ENCODE measurements at regions not wholly inside any gene's neighbourhood (a gene's known extent, or its start where the extent isn't known, plus 50 kb on each side); places are given as distances from the start of the nearest gene placed in this dataset.

DNA sequence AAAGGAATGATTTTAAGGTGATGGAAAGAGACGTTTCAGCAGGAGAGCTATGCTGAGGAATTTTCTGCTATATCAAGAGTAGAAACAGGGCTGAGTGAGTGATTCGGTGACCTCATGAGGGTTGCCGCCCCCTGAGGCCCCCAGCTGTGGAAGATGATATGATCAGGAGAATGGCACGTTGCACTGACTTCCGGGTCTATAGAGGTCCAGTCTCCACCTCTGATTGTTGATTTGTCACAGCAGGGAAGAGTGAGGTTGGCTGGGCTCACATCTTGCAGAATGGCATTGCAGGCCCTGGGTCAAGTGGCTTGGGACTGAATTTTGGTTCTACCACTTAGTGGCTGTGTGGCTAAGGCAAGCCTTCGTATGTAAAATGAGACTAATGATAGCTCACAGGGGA lies 205.1 kb downstream of the SNX19 start:
- no peak for DNase-seq (ENCODE audit: low spot score)

DNA sequence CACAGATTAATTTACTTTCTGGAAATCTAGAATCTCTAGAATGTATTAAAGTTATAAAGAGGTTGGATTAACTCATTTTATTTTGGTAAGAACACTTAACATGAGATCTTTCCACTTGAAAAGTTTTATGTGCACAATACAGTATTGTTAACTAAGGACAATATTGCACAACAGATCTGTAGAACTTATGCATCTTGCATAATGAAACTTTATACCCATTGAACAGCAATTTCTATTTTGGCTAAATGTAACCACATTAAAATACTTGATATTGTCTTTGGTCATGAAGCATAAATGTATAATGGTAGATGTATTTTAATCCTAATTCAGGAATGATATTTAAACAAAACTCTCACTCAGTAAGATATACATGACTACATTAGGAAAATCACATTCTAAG lies 203.8 kb downstream of the SNX19 start:
- no peak for DNase-seq (ENCODE audit: low spot score)

DNA sequence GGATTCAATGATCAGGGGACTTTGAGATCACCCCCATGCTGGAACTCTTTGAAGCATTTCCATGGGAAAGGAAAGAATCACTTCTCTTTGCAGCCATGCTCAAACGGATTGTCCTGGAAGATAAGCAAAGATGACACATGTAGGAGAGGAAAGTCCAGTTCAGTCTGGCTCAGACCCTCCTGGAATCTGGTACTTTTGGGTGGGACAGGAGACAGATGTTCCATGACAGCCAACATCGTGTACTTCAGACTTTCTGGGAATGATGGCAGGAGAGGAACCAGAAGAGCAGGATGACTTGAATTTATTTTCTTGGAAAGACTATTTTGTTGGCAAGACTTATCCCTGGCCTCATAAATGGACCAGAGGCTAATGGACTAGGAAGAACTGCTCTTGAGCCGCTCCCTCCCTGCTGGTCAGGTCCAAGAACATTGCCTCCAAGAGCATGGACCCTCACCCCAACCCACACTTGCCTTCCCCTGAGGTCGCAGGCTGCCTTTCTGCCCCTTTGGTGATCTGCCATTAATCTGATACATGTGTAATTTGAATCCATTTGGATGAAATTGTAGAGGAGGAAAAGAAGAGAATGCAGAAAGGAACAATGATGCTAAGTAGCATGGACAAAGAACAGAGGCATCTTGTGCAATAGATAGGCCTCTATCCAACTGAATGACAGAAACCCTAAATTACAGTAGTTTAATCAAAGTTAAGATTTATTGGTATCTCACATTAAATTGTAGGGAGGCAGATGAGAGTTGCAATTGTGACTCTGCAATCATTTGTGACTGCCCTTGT lies 201.0 kb downstream of the SNX19 start:
- DNase-seq (ENCODE audit: low spot score) = no peak

DNA sequence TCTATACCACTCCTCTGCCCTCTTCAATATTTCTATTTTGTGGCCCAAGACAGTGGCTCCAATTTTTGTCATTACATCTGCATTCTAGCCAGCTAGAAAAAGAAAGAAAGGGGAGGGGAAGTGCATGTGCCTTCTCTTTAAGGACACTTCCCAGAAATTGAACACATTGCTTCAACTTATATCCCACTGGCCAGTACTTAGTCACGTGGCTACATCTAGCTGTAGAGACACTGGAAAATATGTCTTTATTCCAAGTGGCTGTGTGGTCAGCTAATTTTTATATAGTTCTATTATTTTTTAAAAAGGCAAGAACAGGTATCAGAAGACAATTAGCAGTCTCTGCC lies 200.4 kb downstream of the SNX19 start:
- DNase-seq (ENCODE audit: low spot score) = no peak

DNA sequence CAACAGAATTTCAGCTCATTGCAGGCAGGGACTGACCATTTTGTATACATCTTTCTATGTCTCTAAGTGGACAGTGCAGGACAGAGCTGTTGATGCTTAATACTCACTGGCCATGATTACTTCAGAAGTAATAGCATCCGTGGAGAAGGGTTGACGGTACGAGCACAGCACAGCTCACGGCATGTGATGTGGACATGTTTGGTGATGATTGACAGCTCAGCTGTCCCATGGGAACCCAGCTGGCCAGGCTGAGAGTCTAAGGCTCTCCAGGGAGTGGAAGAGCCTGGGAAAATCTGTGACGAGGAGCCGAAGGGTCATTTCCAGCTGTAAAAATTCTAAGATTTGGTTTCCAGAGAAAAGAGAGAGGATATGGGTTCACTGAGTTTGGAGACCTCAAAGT lies 198.2 kb downstream of the SNX19 start:
- DNase-seq (ENCODE audit: low spot score) = no peak

DNA sequence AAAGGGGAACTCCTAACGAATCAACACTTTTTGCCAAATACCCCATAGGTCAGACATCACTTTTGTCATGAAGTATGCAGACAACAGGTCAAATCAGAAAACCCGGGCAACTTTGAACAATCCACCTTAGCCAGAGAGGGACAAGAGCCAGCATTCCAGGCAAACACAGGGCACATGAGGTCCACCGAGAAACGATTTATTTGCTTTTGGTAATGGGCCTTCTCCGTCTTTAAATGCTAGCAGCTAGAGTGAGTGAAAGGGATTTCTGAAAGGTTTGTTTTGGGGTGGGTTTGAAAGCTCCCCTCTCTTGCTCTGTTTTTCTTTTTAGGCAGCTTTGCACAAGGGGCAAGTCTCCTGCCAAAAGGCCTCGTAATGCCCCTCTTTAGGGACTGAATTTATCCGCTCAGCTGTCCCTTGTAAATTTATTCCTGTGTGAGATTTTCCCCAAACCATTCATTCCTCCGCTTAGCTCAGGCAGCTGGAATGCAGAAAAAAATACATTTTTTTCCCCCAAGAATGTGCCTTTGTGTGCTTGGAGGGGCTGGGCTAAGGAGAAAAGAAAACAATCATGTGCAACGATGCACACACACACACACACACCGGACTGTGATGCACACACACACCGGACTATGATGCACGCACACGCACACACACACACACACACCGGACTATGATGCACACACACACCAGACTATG lies 196.9 kb downstream of the SNX19 start:
- DNase-seq (ENCODE audit: low spot score) = no peak

DNA sequence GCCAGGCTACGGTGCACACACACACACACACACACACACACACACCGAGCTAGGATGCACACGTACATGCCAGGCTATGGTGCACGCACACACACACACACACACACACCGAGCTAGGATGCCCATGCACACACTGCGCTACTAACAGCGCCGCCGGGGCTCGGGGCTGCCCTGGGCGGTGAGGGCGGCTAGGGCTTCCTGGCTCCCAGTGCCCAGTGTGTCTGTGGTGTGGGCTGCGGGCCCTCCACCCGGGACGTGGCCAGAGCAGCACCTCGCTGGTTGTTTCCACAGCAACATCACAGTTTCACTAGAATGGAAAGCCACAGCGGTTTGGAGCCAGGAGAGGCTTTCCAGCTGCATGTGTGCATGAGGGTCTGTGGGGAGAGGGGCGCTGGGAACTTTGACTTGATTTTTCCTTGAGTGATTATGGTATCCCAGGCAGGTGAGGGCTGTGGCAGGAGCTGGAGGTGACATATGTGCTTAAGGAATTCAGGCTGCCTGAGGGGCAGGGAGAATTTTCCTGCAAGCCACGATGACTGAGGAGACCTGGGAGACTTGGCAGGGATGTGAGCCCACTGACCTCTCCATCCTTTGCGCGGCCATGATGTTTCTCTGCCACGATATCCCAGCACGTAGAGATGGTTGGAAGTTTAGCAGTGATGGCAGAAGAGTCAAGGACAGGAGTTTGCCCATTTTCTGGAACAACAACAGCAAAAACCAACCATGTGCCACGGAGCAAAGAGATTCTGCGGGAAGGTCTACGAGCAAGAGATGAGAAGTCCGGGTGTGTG lies 195.9 kb downstream of the SNX19 start:
- no peak for DNase-seq (ENCODE audit: low spot score)

DNA sequence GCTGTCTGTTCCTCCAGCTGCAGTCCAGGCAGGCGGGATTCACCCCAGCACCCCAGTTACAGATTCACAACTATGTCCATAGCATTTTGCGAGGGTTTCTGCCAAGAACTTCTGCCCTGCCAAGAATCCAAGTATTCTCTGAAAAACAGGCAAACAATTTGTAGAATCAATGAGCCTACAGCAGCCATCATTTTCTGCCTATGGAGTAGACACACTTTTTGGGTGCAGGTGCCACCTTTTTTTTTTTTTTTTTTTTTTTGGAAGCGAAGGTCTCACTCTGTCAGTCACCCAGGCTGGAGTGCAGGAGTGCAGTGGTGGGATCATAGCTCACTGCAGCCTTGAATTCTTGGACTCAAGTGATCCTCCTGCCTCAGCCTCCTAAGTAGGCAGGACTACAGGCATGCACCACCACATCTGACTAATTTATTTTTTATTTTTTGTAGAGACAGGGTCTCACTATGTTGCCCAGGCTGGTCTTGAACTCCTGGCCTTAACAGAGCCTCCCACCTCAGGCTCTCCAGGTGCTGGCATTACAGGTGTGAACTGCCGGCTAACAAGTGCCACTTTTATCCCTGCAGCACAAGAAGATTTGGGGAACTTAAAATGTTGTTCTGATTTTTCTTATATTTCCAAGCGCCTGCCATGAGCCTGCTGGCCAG lies 195.1 kb downstream of the SNX19 start:
- no peak for DNase-seq (ENCODE audit: low spot score)

DNA sequence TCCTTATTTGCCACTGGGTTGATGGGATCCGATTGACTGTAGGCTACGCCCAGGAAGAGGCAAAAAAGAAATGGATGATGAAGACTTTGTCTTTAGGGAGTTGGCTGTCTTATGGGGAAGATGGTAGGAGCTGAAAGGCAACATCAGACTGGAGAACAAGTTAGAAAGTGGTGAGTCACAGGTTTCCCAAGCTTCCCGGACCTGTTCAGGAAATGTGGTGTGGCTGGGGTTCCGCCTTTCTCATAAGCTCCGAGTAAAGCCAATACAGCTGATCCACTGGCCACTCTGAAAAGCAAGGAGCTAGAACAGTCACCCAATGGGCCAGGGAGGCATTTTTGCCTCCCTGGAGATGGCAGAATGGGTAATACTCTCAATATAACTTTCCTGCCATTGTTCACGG lies 194.5 kb downstream of the SNX19 start:
- peak; percentile 65 for DNase-seq (ENCODE audit: low spot score)

DNA sequence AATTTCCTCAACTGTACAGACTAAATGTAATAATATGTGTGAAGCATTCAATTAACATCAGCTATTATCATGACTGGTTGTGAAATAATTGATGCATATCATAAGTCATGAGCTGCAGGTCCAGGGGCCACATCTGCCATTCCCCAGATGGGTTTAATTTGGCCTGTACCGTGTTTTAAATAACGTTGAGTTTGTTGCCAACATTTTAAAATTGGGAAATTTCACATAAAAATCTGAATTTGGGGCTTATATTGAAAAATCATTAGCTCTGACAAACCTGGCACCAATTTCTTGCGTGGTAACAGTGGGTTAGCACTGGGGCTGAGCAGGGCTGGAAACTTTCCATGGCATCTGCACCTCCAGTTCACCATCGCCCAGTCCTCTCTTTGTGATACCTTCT lies 193.9 kb downstream of the SNX19 start:
- no peak for DNase-seq (ENCODE audit: low spot score)

DNA sequence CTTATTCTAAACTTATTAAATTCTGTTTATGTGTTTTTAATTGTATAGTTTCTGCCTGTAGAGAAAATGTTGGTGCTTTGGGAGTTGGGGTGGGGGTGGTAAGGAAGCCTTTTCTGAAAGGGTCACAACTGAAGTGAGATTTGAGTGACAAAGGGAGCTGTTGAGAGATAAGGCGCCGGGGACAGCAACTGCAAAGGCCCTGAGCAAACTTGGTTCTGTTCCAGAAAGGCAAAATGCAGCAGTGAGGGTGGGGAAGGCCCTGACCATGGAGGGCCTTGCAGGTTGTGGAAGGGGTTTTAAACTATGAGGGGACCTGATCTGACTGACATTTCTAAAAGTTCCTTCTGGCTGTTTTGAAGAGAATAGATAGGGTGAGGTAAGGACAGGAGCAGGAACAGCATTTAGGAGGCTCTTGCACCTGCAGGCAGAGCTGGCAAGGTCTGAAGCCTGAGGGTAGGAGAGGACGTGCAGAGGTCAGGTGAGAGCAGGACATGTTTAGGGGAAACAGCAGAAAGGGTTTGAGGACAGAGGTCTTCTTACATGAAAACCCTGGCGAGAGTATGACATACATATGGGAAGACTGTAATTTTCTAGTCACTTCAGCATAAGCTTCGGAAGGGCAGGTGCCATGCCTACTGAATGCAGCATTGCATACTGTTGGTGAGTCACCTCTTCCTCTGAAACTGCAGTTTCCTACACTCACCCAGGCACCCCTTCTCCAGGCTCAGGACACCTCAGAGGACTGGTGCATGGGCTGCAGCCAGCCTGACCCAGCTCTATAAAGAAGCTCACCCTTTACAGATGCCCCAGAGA lies 190.7 kb downstream of the SNX19 start:
- DNase-seq (ENCODE audit: low spot score) = peak; percentile 38

DNA sequence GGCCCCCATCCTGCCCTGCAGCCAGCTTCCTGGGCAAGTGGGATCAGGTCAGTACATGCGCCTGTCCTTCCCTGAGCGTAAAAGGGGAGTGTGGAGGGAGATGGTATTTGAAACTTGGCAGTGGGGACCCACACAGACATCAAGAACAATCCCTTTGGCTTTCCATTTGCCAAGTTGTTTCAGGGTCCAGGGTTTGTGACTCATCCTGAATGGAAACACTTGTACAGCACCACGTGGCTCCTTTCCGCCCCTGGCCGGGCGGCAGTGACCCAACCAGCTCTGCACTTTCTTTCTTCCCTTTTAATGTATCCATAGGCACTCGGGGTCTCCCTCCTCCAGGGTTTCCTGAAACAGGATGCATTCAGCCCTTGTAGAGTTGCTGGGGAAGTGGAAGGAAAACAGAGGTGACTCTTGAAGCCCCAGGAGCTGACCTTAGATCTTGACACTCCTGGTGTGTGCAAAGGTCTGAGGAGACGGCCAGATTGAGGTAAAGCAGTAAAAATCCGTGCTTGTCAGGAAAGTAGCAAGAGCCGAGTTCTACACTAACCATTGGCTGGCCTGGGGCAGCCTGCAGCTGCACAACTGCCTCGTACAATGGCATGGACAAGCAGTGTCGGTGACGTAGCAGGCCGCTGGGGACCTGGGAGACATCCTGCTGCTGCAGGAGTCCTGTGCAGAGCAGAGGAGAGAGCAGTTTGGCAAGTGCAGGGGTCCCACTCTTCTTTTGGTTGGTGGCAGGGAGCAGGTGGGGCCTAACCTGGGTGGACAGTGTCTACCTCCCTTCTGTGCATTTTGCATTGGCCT lies 189.8 kb downstream of the SNX19 start:
- DNase-seq (ENCODE audit: low spot score) = no peak

DNA sequence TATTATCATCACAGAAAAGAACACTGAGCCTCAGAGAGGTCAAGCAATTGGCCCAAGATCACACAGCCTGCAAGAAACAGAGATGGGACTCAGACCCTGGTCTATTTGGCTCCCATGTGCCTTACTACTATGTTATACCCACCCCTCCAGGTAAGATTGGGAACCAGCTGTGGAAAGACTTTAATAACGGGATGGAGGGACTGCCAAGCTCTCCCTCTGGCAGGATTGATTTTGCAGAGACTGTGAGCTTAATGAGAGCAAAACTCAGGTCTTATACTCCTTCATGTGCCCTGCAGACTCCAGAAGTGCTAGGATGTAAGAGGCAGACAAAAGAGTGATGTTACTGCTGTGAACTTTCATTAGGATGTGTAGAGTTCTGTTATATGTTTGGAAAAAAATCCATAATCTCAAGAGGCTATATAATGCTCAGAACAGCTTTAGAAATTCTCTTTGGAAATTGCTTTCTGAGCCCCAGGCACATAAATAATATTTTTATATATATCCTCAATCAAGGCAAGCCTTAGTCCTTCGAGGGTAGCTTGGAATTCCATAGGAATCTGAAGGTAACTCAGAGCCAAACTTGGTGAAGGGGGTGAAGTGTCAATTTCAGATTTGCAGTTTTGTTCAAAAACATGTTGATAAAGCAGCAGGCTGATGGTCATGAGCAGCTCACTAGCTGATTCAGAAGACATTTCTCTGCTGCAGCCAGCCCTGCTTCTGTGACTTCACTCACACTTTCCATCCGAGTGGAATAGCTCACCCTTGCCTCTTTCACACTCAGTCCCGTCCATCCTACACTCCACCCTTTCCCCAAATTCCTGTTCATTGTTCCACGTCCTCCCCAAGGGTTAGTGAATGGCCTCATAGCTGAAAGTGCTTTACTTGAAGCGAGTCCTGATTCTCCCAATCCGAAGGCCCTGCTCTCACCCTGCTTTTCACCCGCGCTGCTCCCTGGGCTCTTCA lies 188.8 kb downstream of the SNX19 start:
- no peak for DNase-seq (ENCODE audit: low spot score)

DNA sequence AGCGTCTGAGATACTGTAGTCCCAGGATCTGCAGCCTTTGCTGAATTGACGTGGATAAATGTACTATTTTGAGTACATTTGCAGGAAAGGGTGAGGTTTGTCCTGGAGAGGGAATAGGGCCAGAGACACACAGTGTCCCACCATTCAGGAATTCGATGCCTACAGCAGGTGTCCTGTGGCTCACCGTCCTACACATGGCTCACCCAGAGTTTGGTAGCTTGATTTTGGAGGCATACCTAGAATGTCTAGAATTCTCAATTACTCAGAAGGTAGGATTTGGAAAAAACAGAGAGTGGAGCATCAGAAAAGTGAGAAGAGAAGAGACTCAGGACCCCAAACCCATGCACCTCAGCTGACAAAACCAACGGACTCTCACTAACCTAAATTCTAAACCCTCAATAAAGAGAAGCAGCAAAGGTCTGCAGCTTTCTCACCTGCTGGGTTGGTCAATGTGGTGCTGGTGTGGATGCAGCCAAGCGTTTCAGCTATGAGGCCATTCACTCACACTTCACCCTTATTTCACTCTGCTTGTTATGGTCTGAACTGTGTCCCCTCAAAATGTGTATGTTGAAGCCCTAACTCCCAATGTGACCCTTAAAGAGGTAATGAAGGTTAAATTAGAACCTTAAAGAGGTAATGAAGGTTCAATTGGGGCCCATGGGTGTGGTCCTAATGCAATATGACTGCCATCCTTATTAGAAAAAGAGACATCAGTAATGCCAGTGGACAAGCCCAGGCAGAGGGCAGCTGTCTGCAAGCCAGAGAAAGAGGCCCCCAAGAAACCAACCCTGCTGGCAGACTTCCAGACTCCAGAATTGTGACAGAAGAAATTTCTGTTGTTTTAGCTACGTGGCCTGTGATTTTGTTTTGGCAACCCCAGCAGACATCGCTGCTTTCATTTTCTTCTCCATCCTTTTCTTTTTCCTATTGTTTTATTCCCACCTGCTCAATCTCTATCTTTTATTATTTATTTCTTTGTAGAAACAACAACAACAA lies 187.8 kb downstream of the SNX19 start:
- no peak for DNase-seq (ENCODE audit: low spot score)

DNA sequence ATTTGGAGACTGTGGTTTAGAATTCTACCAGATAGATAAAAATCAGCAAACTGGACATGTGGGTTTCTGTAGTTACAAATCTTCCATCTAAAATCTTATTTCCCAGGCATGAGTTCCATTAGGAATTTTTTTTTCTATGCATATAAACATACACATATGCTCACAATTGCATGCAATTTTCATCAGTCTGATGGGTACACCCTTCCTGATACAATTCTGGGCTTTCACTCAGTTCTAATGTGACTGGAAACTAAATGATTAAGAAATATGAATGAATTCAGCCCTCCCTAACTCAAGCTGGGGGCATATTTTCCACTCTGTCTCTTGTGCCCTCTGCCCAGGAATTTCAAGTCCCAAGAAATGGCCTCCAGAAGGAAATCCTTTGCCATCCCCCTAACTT lies 187.1 kb downstream of the SNX19 start:
- no peak for DNase-seq (ENCODE audit: low spot score)

DNA sequence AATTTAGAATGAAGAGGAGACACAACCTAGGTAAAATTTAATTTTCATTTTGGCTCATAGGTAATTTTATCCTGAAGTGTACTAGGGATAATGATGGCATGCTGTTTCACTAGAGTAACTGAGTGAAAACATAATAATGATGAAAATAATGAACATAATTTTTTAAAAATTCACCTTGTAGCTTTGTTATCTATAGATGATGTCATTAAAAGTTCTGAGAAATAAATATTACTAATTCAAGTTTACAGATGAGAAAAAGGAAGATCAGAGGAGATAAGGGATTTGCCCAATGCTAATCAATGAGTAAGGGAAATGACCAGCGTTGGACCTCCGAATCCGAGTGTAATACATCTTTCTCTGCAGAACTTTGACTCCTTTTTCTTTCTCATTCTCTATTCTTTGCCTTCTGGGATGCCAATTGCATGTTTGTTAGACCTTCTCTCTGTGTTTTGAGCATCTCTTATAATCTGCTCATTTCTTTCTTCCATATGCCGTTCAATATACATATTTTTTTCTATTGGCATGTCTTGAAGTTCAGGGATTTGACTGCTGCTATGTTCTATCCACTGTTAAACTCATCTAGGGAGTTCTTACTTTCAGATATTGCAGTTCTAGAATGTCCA lies 186.5 kb downstream of the SNX19 start:
- DNase-seq (ENCODE audit: low spot score) = no peak

DNA sequence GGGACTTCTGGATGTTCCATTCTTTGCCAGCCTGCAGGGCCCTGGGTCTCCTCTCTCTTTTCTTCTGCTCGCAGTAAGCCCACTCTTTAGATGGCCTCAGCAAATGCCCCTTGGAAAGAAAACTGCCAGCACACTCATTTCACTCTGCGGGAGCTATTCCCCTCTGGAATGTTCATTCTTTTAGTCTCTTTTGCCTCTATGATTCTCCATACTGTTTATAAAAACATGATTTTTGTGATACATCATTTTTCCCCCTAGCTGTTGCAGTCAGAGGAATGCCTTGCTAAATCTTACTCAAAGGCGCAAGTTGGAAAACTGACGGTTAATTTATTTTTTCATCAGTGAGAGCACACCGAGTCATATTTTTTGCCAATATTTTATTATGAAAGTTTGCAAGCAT lies 184.9 kb downstream of the SNX19 start:
- DNase-seq (ENCODE audit: low spot score) = no peak

DNA sequence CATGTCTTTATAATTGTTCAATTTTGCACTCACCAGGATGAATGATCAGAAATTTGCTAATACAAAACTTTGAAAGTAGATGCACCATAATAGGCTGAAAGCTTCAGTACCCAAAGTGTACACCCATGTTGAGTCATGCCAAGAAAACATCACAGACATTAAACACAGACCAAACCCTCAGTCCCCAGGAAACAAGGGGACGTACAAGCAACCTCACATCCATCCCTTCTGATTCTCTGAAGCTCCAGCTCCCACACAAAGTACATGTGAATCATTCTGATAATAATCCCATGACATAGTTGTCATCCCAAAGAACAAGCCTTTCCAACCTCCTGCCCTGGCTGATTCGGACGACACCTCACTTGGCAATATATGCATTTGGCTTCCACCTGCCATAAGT lies 183.8 kb downstream of the SNX19 start:
- no peak for DNase-seq (ENCODE audit: low spot score)

Measured in A172 (cell line).